Lower leg skin (tissue), 3 donors: ENCODE measurements at regions not wholly inside any gene's neighbourhood (a gene's known extent, or its start where the extent isn't known, plus 50 kb on each side); places are given as distances from the start of the nearest gene placed in this dataset.

Source experiments
- POLR2A ChIP-seq, 2 donors: fragments of 450-650 bp; IDR thresholded peaks; one replicate each; pipeline ENCODE4 v1.6.1; 2016 to 2017; ENCODE audit warnings: antibody characterized with exemption in 2 of 2, mild to moderate bottlenecking in 1 of 2, moderate library complexity in 1 of 2
- TF ChIP-seq, protein P1 (sequence below), 3 donors: fragments of 450-650 bp; IDR thresholded peaks; one replicate each; pipeline ENCODE4 v1.5.1; 2016; ENCODE audit warnings: antibody characterized with exemption in 3 of 3, mild to moderate bottlenecking in 3 of 3, moderate library complexity in 2 of 3

DNA sequence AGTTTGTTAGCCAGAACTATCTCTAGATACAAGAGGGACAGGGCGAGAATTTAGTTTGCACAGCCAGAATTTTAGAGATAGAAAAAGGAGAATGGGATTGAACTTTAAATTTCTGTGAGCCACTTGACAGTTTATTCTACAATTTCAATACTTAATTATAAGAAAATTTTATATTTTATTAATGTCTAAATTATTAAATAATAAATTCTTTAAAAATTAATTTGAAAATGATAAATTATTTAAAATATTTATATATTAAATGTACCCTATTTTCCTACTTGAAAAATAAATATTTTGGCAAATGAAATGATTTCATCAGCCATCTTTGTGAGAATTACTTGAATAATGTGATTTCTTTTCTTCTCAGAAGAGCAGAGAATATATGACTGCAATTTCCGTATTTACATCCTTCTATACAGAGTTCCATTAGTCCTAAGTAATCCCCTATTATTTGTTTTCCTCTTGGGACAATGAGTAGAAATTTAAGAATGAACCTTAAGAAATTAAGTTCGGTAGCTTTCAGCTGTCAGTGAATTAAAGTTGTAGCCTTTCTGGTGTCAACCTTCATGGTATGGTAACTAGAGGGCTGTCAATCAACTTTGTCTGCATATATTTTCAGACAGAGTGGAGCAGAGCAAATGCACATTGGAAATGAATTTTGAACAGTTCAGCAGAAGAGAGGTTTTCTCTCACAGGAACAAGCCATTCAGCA lies 763.9 kb downstream of the PCDH18 start:
- TF ChIP-seq, protein P1, sequence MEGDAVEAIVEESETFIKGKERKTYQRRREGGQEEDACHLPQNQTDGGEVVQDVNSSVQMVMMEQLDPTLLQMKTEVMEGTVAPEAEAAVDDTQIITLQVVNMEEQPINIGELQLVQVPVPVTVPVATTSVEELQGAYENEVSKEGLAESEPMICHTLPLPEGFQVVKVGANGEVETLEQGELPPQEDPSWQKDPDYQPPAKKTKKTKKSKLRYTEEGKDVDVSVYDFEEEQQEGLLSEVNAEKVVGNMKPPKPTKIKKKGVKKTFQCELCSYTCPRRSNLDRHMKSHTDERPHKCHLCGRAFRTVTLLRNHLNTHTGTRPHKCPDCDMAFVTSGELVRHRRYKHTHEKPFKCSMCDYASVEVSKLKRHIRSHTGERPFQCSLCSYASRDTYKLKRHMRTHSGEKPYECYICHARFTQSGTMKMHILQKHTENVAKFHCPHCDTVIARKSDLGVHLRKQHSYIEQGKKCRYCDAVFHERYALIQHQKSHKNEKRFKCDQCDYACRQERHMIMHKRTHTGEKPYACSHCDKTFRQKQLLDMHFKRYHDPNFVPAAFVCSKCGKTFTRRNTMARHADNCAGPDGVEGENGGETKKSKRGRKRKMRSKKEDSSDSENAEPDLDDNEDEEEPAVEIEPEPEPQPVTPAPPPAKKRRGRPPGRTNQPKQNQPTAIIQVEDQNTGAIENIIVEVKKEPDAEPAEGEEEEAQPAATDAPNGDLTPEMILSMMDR (IDR thresholded peaks at IDR 0.05): no peak
- TF ChIP-seq POLR2A (IDR thresholded peaks at IDR 0.05): no peak
